ENCODE measurements at regions not wholly inside any gene's neighbourhood (a gene's known extent, or its start where the extent isn't known, plus 50 kb on each side); places are given as distances from the start of the nearest gene placed in this dataset.

DNA sequence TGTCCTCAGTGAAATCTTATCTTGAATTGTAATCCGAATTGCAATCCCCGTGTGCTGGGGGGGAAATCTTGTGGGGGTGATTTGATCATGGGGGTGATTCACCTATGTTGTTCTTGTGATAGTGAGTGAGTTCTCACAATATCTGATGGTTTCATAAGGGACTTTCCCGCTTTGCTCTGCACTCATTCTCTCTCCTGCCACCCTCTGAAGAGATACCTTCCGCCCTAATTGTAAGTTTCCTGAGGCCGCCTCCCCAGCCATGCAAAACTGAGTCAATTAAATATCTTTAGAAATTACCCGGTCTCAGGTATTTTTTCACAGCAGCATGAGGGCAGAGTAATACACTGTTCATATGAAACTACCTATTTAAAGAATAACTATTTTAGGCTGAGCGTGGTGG is 304.1 kb upstream of the EPHA6 start:
- no peak for TF ChIP-seq EP300 (IDR thresholded peaks at IDR 0.05; ENCODE audit: low read depth)
- no peak for TF ChIP-seq POLR2AphosphoS5 (IDR thresholded peaks at IDR 0.05)
- TF ChIP-seq, protein P1, sequence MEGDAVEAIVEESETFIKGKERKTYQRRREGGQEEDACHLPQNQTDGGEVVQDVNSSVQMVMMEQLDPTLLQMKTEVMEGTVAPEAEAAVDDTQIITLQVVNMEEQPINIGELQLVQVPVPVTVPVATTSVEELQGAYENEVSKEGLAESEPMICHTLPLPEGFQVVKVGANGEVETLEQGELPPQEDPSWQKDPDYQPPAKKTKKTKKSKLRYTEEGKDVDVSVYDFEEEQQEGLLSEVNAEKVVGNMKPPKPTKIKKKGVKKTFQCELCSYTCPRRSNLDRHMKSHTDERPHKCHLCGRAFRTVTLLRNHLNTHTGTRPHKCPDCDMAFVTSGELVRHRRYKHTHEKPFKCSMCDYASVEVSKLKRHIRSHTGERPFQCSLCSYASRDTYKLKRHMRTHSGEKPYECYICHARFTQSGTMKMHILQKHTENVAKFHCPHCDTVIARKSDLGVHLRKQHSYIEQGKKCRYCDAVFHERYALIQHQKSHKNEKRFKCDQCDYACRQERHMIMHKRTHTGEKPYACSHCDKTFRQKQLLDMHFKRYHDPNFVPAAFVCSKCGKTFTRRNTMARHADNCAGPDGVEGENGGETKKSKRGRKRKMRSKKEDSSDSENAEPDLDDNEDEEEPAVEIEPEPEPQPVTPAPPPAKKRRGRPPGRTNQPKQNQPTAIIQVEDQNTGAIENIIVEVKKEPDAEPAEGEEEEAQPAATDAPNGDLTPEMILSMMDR (IDR thresholded peaks at IDR 0.05) = no peak
- TF ChIP-seq POLR2A (IDR thresholded peaks at IDR 0.05) = no peak

Measured in transverse colon (tissue), 4 donors.